ENCODE measurements at regions not wholly inside any gene's neighbourhood (a gene's known extent, or its start where the extent isn't known, plus 50 kb on each side); places are given as distances from the start of the nearest gene placed in this dataset.

DNA sequence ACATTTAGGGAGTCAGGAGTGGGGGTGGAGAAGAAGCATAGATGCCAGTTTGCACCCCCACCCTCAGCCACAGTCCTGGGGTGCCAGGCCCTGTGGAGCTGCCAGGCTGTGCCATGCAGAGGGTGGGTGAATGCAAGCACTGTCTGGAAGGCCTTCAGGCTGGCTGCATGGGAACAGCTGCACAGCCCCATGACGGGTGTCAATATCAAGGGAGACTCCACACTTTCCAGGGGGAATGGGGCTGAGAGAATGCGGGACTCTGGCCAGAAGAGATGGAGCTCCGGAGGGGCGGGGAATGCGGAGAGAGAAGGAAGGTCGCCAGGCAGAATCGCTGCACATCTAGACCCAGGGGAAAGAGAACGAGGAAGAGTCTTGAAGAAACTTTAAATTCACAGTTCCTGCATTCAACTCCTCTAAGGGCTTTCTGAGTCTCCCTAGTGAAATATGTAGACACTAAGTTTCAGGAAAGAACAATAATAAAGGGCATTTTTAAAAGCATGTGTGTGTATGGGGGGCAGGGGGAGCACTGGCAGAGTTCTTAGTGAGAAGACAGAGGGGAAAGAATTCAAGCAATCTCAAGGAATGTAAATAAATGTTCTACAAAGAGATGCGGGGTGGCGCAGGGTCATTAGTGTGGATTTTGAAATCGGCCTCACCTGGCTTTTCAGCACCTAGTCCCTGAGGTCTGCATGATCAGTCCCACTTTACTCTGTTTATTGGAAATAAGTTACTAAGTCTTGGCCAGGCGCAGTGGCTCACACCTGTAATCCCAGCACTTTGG, 59.1 kb downstream of the BOD1 start:
- DNase-seq: no peak

DNA sequence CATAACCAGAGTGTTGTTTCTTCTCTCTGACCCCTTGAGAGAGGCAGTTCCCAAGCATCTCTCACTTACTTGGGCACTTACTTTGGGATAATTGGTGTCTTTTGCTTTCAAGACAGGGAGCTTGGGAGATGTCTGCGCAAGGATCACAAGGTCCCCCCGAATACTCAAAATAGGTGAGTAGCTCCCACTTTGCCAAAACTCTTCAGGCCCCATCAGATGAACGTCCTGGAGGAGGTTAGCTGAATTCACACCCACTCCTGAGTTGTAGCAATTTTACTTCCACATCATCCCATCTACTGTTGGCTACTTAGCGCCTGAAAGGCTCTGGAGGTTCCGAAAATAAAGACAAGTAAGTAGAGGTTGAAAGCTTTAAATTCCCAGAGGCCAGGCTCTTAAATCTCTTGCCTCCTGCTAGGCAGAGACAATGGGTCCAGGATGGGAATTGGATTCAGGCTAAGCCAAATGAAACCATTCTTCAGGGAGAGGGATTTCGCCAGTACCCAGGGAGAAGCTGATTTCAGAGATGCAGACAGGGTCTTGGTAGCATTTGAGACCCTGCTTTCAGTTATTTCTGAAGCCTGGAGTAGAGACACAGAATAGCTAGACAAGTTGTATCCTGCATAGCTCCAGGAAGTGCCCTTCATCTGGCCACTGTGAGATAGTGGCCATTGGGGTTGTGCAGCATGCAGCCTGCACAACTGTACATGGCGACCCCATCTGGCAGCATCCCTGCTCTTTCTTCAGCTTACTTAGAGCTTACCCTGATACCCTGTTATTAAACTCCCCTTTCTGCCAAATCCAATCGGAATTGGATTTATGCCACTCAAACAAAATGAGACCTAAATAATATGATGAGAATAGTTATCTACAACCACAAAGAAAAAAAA, 60.1 kb downstream of the BOD1 start:
- no peak for DNase-seq

DNA sequence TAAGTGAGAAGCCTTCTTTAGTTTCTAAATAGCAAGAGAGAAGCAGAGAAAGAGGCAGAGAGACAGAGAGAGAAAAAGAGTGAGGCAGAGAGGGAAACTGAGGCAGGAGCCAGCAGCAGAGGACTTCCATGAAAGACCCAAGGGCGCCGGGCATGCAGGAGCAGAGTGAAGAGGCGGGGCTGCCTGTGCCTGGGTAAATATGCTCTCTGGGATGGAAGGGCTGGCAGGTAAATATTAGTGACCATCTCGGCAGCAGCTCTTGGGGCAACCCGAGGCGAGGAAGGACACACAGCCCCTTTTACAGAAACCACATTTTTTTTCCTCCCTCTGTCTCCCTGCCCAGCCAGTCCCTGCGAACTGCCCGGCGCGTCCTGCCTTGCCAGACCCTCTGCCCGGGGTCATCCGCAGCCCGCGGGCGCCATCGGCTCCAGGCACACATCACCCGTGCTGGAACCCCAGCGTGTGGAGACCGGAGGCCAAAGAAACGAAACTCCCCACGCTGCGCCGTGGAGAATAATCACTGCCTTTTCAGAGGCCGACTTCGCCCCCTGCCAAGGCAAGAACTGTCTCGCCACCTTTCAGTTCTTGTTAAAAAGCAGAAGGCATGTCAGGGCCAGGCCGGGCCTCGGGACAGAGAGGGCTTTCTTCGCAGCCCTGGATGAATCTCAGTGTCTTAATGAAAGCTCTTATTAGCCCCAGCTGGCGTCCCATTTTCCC, 61.3 kb downstream of the BOD1 start:
- DNase-seq: no peak

GRCh38 chr5:173554038-173554955, 62.2 kb downstream of the BOD1 start:
- DNase-seq: no peak

GRCh38 chr5:173550641-173551040, 65.8 kb downstream of the BOD1 start:
- no peak for DNase-seq

DNA sequence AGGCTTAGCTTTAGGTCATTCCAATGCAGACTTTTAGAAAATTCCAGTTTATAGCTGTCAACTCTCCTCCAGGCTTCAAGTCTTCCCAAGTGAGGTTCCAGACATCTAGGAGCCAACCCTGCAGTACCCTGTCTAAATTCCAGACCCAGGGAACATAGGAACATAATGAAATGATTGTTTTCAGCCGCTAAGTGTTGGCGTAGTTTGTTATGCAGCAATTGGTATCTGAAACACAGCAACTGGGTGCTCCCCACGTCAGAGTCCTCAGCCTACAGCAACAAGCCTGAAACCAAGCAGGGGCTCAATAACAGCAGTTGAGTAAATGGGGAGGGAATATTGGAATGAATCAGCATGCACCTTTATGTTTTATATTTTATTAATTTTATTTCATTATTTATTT, 66.8 kb downstream of the BOD1 start:
- no peak for DNase-seq

- no peak for DNase-seq
Measured at GRCh38 chr5:173547579-173547978, 68.9 kb downstream of the BOD1 start.

- no peak for DNase-seq
Measured at GRCh38 chr5:173542964-173543363, 73.5 kb downstream of the BOD1 start.

GRCh38 chr5:173542159-173542558, 74.3 kb downstream of the BOD1 start:
- no peak for DNase-seq

GRCh38 chr5:173538654-173539053, 77.8 kb downstream of the BOD1 start:
- no peak for DNase-seq

GRCh38 chr5:173538018-173538417, 78.4 kb downstream of the BOD1 start:
- no peak for DNase-seq

GRCh38 chr5:173537228-173537627, 79.2 kb downstream of the BOD1 start:
- DNase-seq: no peak

GRCh38 chr5:173535976-173536639, 80.3 kb downstream of the BOD1 start:
- no peak for DNase-seq

- no peak for DNase-seq
Measured at GRCh38 chr5:173535166-173535975, 81.1 kb downstream of the BOD1 start.

- DNase-seq: no peak
Measured at GRCh38 chr5:173534664-173535063, 81.8 kb downstream of the BOD1 start.

- no peak for DNase-seq
Measured at GRCh38 chr5:173534031-173534430, 82.4 kb downstream of the BOD1 start.

DNA sequence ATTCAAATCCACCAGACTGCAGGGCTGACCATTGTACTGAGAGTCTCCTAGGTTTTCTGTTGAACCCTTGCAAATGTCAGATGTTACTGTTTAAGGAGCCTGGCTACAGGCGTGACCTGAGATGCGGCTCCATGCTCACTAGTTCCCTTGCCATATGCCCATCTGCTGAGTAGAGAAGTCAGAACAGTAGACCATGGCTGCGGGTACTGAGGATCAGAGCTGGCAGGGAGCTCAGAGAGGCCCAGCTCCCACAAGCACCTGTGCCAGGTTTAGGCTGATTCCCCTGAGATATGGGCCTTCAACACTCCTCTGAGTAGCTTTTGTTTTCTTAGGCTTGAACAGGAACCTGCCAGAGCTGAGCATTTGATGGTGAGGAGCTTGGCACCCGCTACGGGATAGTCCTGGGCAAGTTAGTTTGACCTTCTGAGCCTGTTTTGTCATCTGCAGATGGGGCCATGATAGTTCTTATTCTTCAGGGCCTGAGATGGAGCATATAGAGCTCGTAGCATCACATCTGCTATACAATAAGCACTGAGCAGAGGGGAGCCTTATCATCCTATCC, 83.7 kb downstream of the BOD1 start:
- no peak for DNase-seq

- DNase-seq: no peak
Measured at GRCh38 chr5:173531863-173532262, 84.6 kb downstream of the BOD1 start.

GRCh38 chr5:173530547-173530946, 85.9 kb downstream of the BOD1 start:
- DNase-seq: no peak

DNA sequence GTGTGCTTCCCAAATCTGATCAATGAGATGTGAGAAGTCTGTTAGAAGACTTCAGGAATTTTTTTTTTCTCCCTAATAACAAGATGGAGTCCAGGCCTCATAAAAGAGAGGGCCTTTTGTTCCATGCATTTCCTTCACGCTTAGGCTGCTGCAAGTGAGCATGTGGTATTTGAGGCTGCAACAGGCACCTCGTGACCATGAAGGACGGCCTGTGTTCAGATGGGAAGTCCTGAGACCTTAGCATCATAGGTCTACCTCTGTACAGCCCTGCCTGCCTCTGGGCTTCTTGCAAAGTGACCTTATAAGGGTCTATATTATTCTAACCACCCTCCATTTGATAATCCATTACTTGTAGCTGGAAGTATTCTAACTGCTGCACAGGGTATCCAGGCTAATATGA, 86.6 kb downstream of the BOD1 start:
- no peak for DNase-seq

- no peak for DNase-seq
Measured at GRCh38 chr5:173527671-173528070, 88.8 kb downstream of the BOD1 start.
